GM12892 (cell line): ENCODE measurements at regions not wholly inside any gene's neighbourhood (a gene's known extent, or its start where the extent isn't known, plus 50 kb on each side); places are given as distances from the start of the nearest gene placed in this dataset.
"Not testable (repeated sequence)": the region's sequence is repeated elsewhere in the genome, so short reads cannot be mapped to it uniquely, and the experiment has no call there.

Source experiments
- DNase-seq: peaks from one replicate; pipeline ENCODE4 v3.0.0; 2011; ENCODE audit not compliant: insufficient read length
- FAIRE-seq: peaks from 2 replicates; lab custom pipeline; 2011; peaks lifted over from hg19 to GRCh38; lab: Jason Lieb, UNC
- POLR2A ChIP-seq: IDR thresholded peaks from 2 replicates; pipeline ENCODE4 v1.6.1; 2011; ENCODE audit warnings: low read depth, low read length, control low read depth
- POLR2AphosphoS5 ChIP-seq: IDR thresholded peaks from 2 replicates; pipeline ENCODE4 v1.6.1; 2011; ENCODE audit warnings: low read depth, low read length, control low read depth
- TAF1 ChIP-seq: IDR thresholded peaks from 2 replicates; pipeline ENCODE4 v1.6.1; 2011; ENCODE audit warnings: low read depth, mild to moderate bottlenecking, control low read depth, low read length, borderline replicate concordance

- not testable (repeated sequence) for FAIRE-seq, DNase-seq
Measured at GRCh38 chr7:35853194-35853593, 52.3 kb downstream of the SEPTIN7 start.

GRCh38 chr7:35854311-35854710 lies 53.5 kb downstream of the SEPTIN7 start:
- FAIRE-seq (no peak), DNase-seq (no peak)
- TF ChIP-seq POLR2A: no peak
- TF ChIP-seq POLR2AphosphoS5: no peak
- TF ChIP-seq TAF1: no peak

- TF ChIP-seq POLR2A (no peak), TAF1 (no peak), POLR2AphosphoS5 (no peak)
- FAIRE-seq (no peak), DNase-seq (no peak)
Measured at GRCh38 chr7:35856175-35856574, 55.3 kb downstream of the SEPTIN7 start.

- FAIRE-seq: no peak
- TF ChIP-seq POLR2AphosphoS5 (no peak), POLR2A (no peak), TAF1 (no peak)
- no peak for DNase-seq
Measured at GRCh38 chr7:35860664-35861063, 59.8 kb downstream of the SEPTIN7 start.

- DNase-seq: no peak
- TF ChIP-seq POLR2AphosphoS5 (no peak), TAF1 (no peak), POLR2A (no peak)
- no peak for FAIRE-seq
Measured at GRCh38 chr7:35865287-35865686, 64.4 kb downstream of the SEPTIN7 start.

- no peak for TF ChIP-seq POLR2A
- no peak for TF ChIP-seq TAF1
- FAIRE-seq (no peak), DNase-seq (no peak)
Measured at GRCh38 chr7:35866186-35866585, 65.3 kb downstream of the SEPTIN7 start.

- not testable (repeated sequence) for DNase-seq, FAIRE-seq
Measured at GRCh38 chr7:35869117-35869516, 68.3 kb downstream of the SEPTIN7 start.

- TF ChIP-seq POLR2A (no peak), POLR2AphosphoS5 (no peak), TAF1 (no peak)
- FAIRE-seq (no peak), DNase-seq (no peak)
Measured at GRCh38 chr7:35869810-35870209, 69.0 kb downstream of the SEPTIN7 start.

- FAIRE-seq: no peak
- TF ChIP-seq POLR2A (no peak), POLR2AphosphoS5 (no peak), TAF1 (no peak)
Measured at GRCh38 chr7:35871856-35872255, 71.0 kb downstream of the SEPTIN7 start.

GRCh38 chr7:35874886-35875285 lies 74.0 kb downstream of the SEPTIN7 start:
- TF ChIP-seq POLR2A: no peak
- no peak for TF ChIP-seq TAF1
- TF ChIP-seq POLR2AphosphoS5: no peak
- FAIRE-seq (no peak), DNase-seq (no peak)

More at GRCh38 chr7:35871856-35872255, 71.0 kb downstream of the SEPTIN7 start:
- DNase-seq: no peak

- FAIRE-seq: no peak
Measured at GRCh38 chr7:35875292-35875691, 74.4 kb downstream of the SEPTIN7 start.

GRCh38 chr7:35878351-35878750 lies 77.5 kb downstream of the SEPTIN7 start:
- DNase-seq (no peak), FAIRE-seq (no peak)

More at GRCh38 chr7:35875292-35875691, 74.4 kb downstream of the SEPTIN7 start:
- TF ChIP-seq TAF1: no peak
- no peak for TF ChIP-seq POLR2A
- no peak for TF ChIP-seq POLR2AphosphoS5
- no peak for DNase-seq

GRCh38 chr7:35887430-35887829 lies 86.6 kb downstream of the SEPTIN7 start:
- not testable (repeated sequence) for DNase-seq, FAIRE-seq

More at GRCh38 chr7:35878351-35878750, 77.5 kb downstream of the SEPTIN7 start:
- TF ChIP-seq TAF1 (no peak), POLR2AphosphoS5 (no peak), POLR2A (no peak)

- TF ChIP-seq POLR2AphosphoS5 (no peak), POLR2A (no peak), TAF1 (no peak)
- FAIRE-seq: no peak
- no peak for DNase-seq
Measured at GRCh38 chr7:35889001-35889400, 88.1 kb downstream of the SEPTIN7 start.
